WI38 (cell line): ENCODE measurements at regions not wholly inside any gene's neighbourhood (a gene's known extent, or its start where the extent isn't known, plus 50 kb on each side); places are given as distances from the start of the nearest gene placed in this dataset.

Experiments used
- H3K4me3 ChIP-seq: 2 replicates; pipeline ENCODE4 v1.5.1; 2011; ENCODE audit warnings: low read depth, mild to moderate bottlenecking, control low read depth, low read length
- CTCF ChIP-seq: IDR thresholded peaks from 2 replicates; pipeline ENCODE4 v1.5.1; 2012; ENCODE audit warnings: low read depth, mild to moderate bottlenecking, control low read depth, low read length

GRCh38 chr5:125120012-125120411 lies 373.6 kb upstream of the ZNF608 start:
- TF ChIP-seq CTCF = no peak
- H3K4me3 ChIP-seq = no peak overlapping the region

- TF ChIP-seq CTCF = no peak
- no peak overlapping the region for H3K4me3 ChIP-seq
Observed at GRCh38 chr5:125125031-125125823, 378.8 kb upstream of the ZNF608 start.

GRCh38 chr5:125126050-125126449 lies 379.6 kb upstream of the ZNF608 start:
- no peak for TF ChIP-seq CTCF
- no peak overlapping the region for H3K4me3 ChIP-seq

- H3K4me3 ChIP-seq = no peak overlapping the region
- TF ChIP-seq CTCF = no peak
Observed at GRCh38 chr5:125129151-125129806, 382.8 kb upstream of the ZNF608 start.

DNA sequence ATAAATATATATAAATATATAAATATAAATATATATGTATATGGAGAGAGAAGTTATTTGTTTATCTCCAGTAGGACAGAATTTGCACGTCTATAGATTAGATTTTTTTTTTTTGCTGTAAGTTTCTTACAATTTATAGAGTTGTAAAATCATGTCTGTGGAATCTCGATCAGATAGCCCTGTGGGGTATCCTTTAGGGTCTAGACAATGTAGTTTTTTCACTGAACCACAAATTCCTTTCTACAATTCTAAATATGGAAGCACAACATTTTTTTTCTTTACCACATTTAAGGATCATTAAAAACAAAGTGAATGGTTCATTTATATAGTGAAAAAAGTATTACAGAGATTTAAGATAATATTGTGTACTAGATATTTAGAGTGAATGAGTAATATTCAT lies 384.2 kb upstream of the ZNF608 start:
- no peak overlapping the region for H3K4me3 ChIP-seq
- TF ChIP-seq CTCF = no peak

GRCh38 chr5:125134216-125135081 lies 388.0 kb upstream of the ZNF608 start:
- TF ChIP-seq CTCF = no peak
- H3K4me3 ChIP-seq = no peak overlapping the region
